ENCODE measurements at regions not wholly inside any gene's neighbourhood (a gene's known extent, or its start where the extent isn't known, plus 50 kb on each side); places are given as distances from the start of the nearest gene placed in this dataset.

GRCh38 chr20:50242548-50242862 lies 51.9 kb downstream of the CEBPB start:
- TF ChIP-seq, protein P1, sequence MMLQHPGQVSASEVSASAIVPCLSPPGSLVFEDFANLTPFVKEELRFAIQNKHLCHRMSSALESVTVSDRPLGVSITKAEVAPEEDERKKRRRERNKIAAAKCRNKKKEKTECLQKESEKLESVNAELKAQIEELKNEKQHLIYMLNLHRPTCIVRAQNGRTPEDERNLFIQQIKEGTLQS (CRISPR knock-in tag; conservative IDR thresholded peaks at IDR 0.05): no peak
- TF ChIP-seq ZNF219 (CRISPR knock-in tag; IDR thresholded peaks at IDR 0.05; ENCODE audit: borderline replicate concordance) (no peak), CTCF (IDR thresholded peaks at IDR 0.05) (no peak), KAT7 (CRISPR knock-in tag; IDR thresholded peaks at IDR 0.05; ENCODE audit: borderline replicate concordance) (no peak), EMX1 (CRISPR knock-in tag; IDR thresholded peaks at IDR 0.05) (no peak), TCF7 (CRISPR knock-in tag; IDR thresholded peaks at IDR 0.05; ENCODE audit: low read depth) (no peak), FOXJ3 (CRISPR knock-in tag; IDR thresholded peaks at IDR 0.05; ENCODE audit: borderline replicate concordance) (no peak), ZNF138 (CRISPR knock-in tag; conservative IDR thresholded peaks at IDR 0.05) (no peak), ESRRA (CRISPR knock-in tag; IDR thresholded peaks at IDR 0.05; ENCODE audit: borderline replicate concordance) (no peak)
- TF ChIP-seq, protein P2, sequence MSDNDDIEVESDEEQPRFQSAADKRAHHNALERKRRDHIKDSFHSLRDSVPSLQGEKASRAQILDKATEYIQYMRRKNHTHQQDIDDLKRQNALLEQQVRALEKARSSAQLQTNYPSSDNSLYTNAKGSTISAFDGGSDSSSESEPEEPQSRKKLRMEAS (CRISPR knock-in tag; IDR thresholded peaks at IDR 0.05): no peak

All from WTC11 (cell line).